ENCODE measurements at regions not wholly inside any gene's neighbourhood (a gene's known extent, or its start where the extent isn't known, plus 50 kb on each side); places are given as distances from the start of the nearest gene placed in this dataset.

GRCh38 chr20:40945189-40945588 is 83.4 kb upstream of the TOP1 start (continued):
- TF ChIP-seq ZNF883 (CRISPR knock-in tag; IDR thresholded peaks at IDR 0.05; ENCODE audit: not compliant biosample characterization) (peak; percentile 35), PATZ1 (CRISPR knock-in tag; IDR thresholded peaks at IDR 0.05) (peak; percentile 36; the same call in 1 of the 2 replicates), ATF1 (CRISPR knock-in tag; IDR thresholded peaks at IDR 0.05) (no peak), POLR2A (IDR thresholded peaks at IDR 0.05; ENCODE audit: insufficient read depth in 1 of 2, low read depth in 2 of 2, low read length in 2 of 2) (no peak), NR3C1 (CRISPR knock-in tag; IDR thresholded peaks at IDR 0.05) (no peak), REST (IDR thresholded peaks at IDR 0.05; ENCODE audit: borderline replicate concordance in 1 of 2, low read depth in 1 of 2, low read length in 2 of 2) (no peak), WIZ (CRISPR knock-in tag; IDR thresholded peaks at IDR 0.05) (no peak), NCOR1 (IDR thresholded peaks at IDR 0.05; ENCODE audit: borderline replicate concordance, low read length) (0 out of 2 replicates have a peak, but pooled peaks have one; percentile 38), RFXAP (CRISPR knock-in tag; IDR thresholded peaks at IDR 0.05; ENCODE audit: borderline replicate concordance) (0 out of 2 replicates have a peak, but pooled peaks have one; percentile 4), KDM5B (CRISPR knock-in tag; IDR thresholded peaks at IDR 0.05; ENCODE audit: borderline replicate concordance) (peak; percentile 35; the same call in 1 of the 2 replicates), ZNF574 (CRISPR knock-in tag; IDR thresholded peaks at IDR 0.05) (peak; percentile 13; the same call in 1 of the 2 replicates), MAFG (CRISPR knock-in tag; IDR thresholded peaks at IDR 0.05) (0 out of 2 replicates have a peak, but pooled peaks have one; percentile 22), KLF16 (CRISPR knock-in tag; IDR thresholded peaks at IDR 0.05) (no peak), ZNF232 (CRISPR knock-in tag; IDR thresholded peaks at IDR 0.05; ENCODE audit: borderline replicate concordance) (no peak), NR0B2 (CRISPR knock-in tag; IDR thresholded peaks at IDR 0.05) (no peak), TFDP2 (CRISPR knock-in tag; IDR thresholded peaks at IDR 0.05) (peak; percentile 24; the same call in 1 of the 2 replicates), ELF4 (CRISPR knock-in tag; IDR thresholded peaks at IDR 0.05; ENCODE audit: borderline replicate concordance) (no peak), GTF2F1 (IDR thresholded peaks at IDR 0.05; ENCODE audit: low read length) (no peak), BCL3 (CRISPR knock-in tag; IDR thresholded peaks at IDR 0.05) (no peak)
